NCI-H1105 treated with DMSO at 0.1 percent for 48 hours (cell line): ENCODE measurements at regions not wholly inside any gene's neighbourhood (a gene's known extent, or its start where the extent isn't known, plus 50 kb on each side); places are given as distances from the start of the nearest gene placed in this dataset.
A peak's percentile ranks its signal among the peaks of the same experiment; 100 is the strongest.

Source experiments
- DNase-seq: peaks from one replicate; lab custom pipeline; 2025; lab: John Stamatoyannopoulos, UW

DNA sequence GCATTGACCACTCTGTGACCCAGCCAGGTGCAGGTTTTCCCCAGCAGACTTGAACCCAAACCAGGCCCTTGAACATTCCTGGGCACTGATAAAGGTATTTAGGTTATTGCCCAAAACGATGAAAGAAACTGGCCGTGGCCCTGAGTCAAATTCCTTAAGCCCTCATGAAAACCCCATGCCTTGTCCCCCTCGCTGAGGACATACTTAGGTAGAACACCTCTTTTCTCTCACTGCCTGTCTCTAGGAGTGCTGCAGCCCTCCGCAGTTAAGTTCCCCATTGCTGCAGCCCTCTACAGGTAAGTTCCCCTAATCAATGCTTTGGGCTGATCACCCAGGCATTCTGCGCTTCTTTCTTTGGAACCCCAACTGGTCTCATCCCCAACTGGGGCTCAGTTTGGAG is 961.6 kb downstream of the TBC1D22A start:
- no peak for DNase-seq

DNA sequence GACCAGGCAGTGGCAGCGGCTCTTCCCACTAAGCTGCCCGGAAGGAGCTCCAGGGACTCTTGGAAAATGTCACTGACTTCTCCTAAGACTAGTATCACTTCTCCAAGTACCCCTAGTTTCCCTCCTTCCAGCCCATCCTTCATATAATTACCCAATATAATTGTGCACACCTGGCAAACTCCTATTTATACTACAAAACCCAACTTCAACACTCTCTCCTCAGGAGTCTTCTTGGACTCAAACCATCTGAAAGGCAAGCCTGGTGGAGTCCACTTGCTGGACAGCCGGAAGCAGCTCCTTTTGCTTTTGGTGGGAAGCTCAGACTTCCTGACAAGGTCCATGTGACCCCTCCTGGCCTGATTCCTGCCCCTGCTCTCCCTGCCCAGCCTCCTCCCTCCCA is 955.9 kb downstream of the TBC1D22A start:
- DNase-seq = no peak

DNA sequence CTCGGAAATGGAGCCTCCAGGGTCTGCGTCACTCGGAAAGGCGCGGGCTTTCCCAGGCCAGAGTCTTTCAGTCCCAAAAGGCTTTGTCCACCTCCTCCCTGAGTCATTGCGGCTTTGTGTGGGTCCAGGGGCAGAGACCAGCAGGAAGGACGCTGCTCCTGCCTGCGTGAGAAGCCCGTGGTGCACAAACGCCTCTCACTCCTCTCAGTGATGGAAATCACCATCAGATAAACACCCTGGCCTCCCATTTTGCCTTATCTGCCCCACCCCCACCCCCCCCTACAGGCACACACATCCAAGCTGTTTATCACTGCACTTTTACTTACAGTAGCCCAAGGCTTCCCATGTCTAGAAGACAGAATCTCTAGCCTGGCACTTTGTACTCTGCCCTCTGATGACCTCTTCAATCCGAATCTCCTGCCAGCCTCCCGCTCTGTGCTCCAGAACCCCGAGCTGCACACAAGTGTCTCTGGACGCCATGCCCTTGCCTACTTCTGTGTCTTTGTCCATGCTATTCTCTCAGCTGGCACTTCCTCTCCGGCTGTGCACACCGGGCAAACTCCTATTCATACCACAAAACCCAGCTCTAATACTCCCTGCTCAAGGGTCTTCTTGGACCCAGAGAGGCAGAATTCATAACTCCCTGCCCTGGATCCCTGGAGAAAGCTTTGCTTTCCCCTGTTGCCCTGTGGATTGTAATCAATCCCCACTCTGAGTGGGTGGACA is 954.6 kb downstream of the TBC1D22A start:
- no peak for DNase-seq

DNA sequence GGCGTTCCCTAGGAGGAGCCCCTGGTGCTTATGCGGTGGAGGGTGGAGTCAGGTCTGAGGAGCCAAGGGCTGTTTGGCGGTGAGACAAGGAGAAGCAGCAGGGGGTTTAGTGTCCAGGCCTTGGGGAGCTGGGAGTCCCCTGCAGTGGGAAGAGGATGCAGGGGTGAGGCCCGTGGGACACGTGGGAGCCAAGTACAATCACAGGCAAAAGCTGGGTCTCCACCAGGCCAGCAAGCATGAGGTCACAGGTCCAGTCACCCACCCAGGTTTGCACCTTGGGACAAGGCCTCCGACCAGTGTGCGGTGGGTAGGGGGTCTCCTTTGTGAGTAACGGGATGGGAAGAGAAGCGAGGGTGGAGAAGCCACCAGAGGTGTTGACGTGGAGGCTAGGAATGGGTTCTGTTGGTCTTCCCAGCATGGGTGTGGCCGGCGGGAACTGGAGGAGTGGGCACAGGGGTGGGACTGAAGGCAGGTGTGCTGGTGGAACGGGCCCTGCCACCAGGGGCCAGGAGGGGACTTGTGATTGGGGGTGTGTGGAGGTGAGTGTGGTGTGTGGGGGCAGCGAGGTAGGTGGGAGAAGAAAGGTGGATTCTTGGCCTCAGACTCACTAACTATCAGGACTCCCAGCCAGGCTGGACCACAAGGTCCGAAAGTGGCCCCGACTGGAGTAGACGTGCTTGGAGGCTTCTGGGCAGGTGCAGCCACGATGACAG is 953.6 kb downstream of the TBC1D22A start:
- DNase-seq = no peak

DNA sequence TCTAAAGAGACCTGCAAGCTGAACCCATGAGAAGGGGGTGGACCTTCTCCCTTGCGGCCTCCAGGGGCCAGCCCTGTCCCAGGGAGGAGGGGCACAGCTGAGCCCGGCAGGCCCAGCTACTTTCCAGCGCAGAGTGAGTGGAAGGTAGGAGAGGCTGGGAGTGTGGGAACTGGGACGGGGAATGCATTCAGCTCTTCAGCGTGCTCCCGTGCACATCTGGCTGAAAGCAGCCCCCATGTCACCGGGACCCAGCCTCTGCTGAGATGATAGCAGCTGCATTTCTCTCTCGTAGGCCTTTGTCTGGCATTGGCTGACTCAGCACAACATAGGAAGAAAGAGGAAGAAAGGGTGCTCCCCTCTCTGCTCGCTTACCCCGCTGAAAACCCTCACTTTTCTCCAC is 951.5 kb downstream of the TBC1D22A start:
- no peak for DNase-seq

DNA sequence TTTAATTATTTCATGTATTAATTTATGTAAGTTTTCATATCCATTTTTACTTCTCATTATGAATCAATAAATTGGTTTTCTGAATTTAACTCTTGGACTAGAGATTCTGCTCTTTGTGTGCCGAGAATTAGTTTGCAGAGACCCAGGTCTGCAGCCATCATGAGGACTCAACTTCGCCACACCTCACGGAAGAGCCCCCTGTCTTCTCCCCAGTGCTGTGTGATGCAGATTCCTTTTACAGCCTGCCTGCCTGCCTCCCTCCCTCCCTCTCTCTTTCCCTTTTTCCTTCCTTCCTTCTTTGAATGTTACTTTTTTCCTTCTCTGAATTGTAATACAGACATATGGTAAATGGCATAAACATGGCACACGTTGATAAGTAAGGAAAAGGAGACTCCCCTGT is 947.7 kb downstream of the TBC1D22A start:
- no peak for DNase-seq

DNA sequence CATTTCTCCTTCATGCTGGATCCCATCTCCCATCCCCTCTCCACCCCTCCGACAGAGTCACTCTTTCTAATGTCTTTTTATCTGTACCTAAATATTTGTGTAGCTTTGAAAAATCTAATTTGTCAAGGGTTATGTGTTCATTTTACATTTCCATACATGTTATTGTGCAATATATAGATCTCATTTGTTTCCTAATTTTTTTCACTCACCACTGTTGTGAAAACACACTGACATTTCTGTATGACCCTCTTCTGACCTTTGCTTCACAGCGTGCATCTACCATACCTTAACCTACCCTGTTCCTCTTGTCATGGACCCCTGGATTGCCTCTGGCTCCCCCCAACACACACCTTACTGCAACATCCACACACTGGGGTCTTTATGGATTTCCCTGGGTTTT is 942.9 kb downstream of the TBC1D22A start:
- DNase-seq = no peak

DNA sequence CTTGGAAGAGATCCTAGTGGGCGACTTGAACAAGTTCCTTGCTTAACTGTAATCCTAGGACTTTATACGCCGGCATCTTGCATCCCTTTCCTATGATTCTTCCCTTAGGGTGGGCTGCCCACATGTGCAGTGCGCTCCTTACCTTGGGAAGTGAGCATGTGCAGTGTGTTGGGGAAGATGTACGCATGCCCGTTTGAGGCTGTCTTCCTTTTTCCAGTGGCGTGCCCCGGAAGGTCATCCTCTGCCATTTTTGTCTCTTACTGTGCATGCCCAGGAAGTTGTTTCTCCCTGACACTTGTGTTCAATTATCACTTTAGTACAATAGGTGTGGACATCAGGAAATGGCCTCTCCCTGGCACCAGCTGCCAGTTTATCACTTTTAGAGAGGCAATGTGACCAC is 936.5 kb downstream of the TBC1D22A start:
- DNase-seq = no peak

DNA sequence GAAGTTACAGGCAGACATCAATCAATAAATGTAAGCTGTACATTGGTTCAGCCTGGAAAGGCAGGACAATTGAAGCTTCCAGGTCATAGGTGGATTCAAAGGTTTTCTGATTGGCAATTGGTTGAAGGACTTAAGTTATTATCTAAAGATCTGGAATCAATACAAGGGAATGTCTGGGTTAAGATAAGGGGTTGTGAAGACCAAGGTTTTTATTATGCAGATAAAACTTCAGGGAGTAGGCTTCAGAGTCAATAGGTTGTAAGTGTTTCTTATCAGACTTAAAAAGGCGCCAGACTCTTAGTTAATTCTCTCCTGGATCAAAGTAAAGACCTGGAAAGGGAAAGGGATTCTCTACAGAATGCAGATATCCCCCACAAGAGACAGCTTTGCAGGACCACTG is 935.4 kb downstream of the TBC1D22A start:
- DNase-seq = no peak

DNA sequence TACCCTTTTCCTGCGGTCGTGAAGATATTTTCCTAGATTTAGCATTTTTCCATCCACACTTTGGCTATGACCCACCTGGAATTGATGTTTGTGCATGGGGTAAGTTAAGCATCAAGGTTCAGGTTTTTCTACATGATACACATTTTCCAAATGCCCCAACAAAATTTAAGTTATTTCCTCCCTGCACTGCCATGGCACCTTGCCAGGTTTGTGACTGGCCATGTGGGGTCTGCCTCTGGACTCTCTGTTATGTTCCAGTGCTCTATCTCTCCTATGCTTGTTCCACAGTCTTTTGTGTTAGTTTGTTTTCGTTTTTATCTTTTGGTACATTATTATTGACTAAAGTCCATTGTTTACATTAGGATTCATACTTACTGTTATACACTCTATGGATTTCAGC is 934.3 kb downstream of the TBC1D22A start:
- no peak for DNase-seq

DNA sequence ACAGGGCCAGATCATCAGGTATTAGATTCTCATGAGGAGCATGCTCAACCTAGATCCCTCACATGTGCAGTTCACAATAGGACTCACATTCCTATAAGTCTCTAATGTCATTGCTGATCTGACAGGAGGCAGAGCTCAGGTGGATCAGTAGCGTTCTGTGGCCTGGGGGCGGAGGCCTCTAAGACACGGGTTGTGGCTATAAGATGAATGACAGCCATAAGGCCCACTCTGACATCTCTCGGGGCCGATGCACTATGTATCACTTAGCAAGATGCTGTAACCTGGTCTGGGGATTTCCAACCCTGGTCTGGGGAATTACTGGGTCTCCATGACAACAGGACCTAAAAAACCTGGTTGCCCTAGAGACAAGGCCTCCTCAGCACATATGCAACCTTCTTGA is 932.7 kb downstream of the TBC1D22A start:
- no peak for DNase-seq

DNA sequence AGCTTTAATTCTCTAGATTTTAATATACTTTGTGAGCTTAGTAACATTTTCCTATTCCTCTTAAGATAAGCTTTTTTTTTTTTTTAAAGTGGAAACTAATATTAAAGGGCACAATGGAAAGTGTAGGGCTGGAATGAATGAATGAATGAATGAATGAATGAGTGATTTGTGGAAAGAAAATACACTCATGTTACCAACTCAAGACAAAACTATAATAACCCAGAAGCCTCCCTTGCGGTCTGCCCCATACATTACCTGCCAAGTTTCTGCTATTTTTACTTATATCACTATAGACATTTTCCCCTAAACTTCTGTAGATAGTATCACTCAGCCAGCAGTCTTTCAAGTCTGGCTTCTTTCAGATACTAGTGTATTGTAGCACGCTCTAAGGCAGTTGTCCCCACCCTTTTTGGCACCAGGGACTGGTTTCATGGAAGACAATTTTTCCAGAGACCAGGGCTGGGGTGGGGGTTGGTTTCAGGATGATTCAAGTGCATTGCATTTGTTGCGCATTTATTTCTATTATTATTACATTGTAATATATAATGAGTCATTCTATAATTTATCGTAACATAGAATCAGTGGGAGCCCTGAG is 932.2 kb downstream of the TBC1D22A start:
- DNase-seq = no peak

DNA sequence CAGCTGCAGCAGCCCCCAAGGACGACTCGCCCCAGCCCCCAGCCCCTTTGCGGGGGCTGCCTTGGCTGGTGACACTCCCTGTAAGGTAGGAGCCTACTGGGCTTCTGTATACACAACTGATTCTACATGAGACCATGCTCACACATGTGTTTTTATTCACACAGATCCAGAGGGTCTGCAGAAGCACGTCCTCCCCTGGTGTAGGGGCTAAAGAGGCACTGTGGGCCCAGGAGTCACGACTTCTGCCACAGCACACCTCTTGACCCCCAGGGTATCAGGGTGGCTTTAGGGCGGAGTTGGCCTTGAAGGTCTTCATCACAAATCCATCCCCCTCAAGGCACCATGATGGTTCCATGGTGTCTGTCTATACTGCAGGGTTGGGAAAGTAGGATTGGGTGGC is 931.2 kb downstream of the TBC1D22A start:
- no peak for DNase-seq

DNA sequence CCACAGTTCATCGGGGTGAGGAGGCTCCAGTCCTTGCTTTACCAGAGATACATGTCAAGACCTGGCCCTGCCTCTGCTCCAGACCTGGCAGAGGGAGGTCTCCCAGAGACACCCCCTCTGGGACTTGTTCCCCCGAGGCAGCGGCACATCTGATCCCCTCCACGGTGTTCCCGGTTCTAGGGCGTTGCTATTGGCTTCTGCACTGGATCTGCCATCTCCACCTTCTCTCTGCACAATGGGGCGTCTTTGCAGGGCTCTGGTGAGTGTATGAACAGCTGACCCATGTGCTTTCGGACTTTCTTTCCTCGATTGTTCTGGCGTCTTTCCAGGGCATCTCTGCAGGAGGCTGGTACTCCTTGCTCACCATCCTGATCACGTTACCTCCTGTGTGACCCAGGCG is 930.4 kb downstream of the TBC1D22A start:
- DNase-seq = no peak

DNA sequence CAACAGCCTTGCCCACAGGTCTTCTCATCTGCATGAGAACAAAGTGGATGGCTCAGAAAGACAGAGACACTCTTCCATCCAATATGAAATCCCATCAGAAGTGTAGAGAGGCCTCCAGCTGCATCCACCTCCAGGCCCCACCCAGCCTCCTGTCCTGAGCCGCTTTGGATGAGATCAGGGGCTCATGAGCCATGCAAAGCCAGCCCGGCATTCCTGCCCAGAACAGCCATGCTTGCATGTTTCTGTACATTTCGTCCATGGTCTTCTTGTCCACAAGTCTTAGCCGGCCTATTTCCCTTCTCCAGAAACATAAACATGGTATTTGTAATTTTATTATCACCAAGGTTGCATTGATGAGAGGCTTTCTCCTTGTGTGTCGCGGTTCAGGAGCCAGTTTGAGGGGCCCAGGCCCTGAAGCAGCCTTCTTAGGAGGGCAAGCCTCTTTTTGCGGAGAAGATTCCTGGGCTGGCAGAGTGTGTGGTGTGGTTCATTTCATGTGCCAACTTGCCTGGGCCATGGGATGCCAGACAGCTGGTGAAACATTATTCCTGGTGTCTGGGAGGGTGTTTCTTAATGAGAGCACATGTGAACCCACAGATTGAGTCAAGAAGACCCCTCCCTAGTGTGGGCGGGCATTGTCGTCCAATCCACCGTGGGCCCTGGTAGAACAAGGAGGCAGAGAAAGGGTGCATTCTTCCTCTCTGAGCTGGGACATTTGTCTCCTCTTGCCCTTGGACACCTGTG is 928.9 kb downstream of the TBC1D22A start:
- no peak for DNase-seq

DNA sequence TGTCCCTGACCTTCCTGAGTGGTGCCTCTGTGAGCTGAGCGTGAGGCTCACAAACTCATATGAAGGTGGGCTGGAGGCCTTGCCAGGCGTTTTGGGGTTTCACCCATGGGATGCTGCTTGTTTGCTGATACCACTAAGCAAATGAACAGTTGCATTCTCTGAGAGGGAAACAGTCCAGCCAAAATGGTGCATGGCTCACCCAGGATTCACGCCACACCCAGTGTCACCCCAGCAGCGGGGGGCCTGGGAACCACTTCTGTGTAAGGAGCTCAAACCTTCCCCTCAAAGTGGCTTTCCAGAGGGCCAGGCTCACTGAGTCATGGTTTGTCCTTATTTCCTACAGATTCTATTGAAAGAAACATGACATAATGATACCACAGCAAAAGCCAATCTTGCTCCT is 928.1 kb downstream of the TBC1D22A start:
- no peak for DNase-seq

DNA sequence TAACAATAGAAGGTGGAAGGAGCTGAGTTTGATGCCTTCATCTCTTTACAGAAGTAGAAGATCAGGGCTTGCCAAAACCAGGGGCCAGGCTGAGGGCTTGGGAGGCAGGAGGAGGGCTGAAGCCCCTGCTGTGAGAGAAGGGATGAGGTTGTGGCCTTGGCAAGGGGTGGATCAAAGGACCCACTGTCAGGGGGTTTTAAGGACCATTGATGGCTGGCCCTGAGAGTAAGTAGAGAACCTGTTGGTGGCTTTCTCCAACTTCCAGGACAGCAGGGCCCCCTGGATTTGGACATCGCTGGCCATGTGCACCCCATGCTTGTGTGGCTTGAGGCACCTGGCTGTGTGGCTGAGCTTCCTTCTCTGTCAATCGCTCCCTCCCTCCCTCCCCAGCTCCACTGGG is 927.7 kb downstream of the TBC1D22A start:
- DNase-seq = no peak

DNA sequence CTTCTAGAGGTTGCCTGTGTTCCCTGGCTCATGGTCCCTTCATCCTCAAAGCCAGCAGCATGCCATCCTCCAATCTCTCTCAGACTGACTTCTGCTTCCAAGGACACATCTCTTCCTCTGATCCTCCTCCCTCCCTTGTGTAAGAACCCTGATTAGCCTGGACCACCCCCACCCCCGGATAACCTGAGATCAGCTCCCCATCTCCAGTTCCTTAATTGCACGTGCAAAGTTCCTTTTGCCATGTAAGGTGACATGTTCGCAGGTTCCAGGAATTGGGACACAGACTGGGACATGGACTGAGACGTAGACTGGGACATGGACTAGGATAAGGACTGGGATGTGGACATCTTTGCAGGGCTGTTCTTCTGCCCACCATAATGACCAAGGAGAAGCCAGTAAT is 925.3 kb downstream of the TBC1D22A start:
- DNase-seq = no peak

DNA sequence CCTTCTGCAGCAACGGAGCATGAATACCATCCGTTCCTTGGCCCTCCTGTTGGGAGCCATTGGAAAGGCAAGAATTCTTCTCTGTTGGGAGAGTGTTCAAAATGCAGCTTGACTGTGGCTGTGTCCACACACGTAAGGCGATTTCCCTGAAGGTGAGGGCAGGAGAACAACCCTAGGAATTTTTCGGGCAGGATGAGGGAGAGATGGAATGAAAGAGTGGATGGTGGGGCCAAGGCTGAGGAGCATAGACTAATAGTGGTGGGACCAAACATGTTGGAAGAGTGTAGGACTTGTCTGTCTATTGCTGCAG is 924.9 kb downstream of the TBC1D22A start:
- no peak for DNase-seq

DNA sequence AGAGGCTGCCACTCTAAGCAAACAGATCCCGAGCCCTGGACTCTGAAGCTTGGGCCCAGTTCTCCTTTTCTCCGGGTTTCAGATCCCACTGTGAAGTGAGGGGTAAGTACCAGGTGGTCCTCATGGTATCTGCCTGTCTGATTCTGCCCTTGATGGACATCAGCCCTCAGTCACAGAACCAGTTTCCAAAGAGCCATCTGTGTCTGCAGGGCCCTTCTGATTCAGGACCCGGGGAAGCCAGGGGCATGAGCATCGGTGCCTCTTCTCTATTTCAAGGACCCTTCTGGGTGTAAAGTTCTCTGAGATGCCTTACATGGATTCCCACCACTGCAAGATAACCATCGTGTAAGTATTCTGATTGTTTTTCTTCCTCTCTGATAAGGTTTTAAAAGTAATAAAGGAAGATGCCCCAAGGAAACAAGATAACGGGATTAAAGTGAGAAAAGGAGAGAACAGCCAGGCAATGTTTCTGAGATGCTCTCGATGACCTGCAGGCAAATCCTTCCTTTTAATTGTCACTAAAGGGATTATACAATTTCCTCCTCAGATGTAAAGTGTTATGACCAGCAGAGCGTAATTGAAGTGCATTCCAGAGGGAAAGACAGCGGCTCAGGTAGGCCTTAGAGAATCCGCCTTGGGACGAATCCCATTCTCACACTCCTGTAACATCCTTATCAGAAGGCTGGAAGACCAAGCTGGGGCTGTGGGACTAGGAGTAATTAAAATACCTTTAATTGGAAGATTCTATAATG is 924.3 kb downstream of the TBC1D22A start:
- no peak for DNase-seq

DNA sequence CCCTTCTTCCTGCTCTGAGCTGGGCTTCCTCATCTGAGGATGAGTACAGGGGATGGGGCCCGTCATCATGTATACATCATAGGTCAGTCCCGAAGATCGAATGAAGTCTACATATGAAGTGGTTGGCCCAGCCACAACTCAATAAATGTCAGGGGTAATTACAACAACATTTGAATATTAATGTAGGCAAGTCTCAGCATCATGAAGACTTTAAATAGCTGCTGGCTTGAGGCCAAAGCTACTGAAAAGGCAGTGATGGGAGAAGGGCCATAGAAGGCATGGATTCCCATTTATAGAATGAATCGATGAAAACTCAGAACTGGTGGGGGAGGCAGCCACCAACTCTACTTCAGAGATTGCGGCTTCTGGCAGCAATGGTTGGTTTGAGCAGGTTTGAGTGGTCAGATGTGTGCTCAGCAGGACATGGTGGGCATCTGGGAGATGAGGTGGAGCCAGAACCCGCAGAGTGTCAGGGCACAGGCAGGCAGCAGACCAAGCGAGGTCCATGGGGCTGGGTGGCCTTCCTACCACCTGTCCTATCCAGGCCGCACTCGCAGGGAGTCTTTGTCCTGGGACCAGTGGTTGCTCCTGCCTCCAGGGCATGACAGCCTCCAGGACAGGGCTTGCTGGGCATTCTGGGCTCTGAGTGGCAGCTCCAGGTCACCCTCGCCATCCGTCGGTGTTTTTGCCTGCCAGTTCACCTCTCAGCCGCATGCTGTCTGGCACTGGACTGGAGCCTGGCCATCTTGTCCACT is 919.1 kb downstream of the TBC1D22A start:
- DNase-seq = peak; percentile 19
